AG04450 (cell line): ENCODE measurements at regions not wholly inside any gene's neighbourhood (a gene's known extent, or its start where the extent isn't known, plus 50 kb on each side); places are given as distances from the start of the nearest gene placed in this dataset.

Experiments
- CTCF ChIA-PET: fragments of 300-600, 350-600 bp; formaldehyde crosslinking; extraction: SDS; loops from one replicate; lab custom pipeline; 2022; ENCODE audit warnings: antibody characterized with exemption, inconsistent platforms; lab: Charles Lee
- POLR2A ChIA-PET: fragments of 350-600 bp; formaldehyde crosslinking; extraction: SDS; loops from one replicate; lab custom pipeline; 2021; ENCODE audit warnings: antibody characterized with exemption, inconsistent platforms; lab: Yijun Ruan, JAX
- DNase-seq: peaks from one replicate; pipeline ENCODE4 v3.0.0-alpha.2; 2011; ENCODE audit warnings: low read depth, low spot score
- H3K27ac ChIP-seq: one replicate; pipeline ENCODE4 v1.5.1; 2012; ENCODE audit warnings: low read depth, low read length, control low read depth
- H3K27me3 ChIP-seq: one replicate; pipeline ENCODE4 v1.6.0; 2012; ENCODE audit warnings: low read length; ENCODE audit not compliant: control insufficient read depth, insufficient read depth
- H3K4me3 ChIP-seq: 2 replicates; pipeline ENCODE4 v1.5.1; 2011; ENCODE audit warnings: mild to moderate bottlenecking, low read depth, low read length, control low read depth
- H3K9me3 ChIP-seq: 2 replicates; pipeline ENCODE4 v1.5.1; 2012; ENCODE audit warnings: low read length; ENCODE audit not compliant: control insufficient read depth, insufficient read depth
- TF ChIP-seq, protein P1 (sequence below): IDR thresholded peaks from 2 replicates; pipeline ENCODE4 v1.5.1; 2011; ENCODE audit warnings: low read depth, low read length, control low read depth, inconsistent platforms

DNA sequence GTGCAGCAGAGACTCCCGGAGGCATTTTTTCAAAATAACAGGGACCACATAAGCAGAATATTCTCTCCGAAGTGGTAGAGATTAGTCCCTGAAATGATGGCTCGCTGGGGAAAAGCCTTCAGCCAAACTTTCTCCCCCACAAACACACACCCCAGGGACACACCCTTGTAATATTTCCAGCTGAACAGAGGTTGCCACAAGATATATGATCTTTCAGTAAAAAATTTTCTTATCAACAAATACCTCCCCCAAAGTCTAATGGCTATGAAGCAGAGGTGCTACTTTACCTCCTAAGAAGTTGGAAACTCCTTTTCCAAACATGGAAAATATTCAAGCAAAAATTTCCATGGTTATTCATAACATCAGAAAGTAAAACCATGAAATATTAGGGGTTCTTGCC lies 190.2 kb upstream of the PALMD start:
- TF ChIP-seq, protein P1, sequence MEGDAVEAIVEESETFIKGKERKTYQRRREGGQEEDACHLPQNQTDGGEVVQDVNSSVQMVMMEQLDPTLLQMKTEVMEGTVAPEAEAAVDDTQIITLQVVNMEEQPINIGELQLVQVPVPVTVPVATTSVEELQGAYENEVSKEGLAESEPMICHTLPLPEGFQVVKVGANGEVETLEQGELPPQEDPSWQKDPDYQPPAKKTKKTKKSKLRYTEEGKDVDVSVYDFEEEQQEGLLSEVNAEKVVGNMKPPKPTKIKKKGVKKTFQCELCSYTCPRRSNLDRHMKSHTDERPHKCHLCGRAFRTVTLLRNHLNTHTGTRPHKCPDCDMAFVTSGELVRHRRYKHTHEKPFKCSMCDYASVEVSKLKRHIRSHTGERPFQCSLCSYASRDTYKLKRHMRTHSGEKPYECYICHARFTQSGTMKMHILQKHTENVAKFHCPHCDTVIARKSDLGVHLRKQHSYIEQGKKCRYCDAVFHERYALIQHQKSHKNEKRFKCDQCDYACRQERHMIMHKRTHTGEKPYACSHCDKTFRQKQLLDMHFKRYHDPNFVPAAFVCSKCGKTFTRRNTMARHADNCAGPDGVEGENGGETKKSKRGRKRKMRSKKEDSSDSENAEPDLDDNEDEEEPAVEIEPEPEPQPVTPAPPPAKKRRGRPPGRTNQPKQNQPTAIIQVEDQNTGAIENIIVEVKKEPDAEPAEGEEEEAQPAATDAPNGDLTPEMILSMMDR, result no peak
- Histone ChIP-seq H3K27me3 (no peaks in the 10 kb centered on the region), H3K4me3 (no peak overlapping the region), H3K27ac (no peak overlapping the region), H3K9me3 (no peaks in the 10 kb centered on the region)
- ChIA-PET CTCF (no interaction called here), POLR2A (no interaction called here)
- no peak for DNase-seq

DNA sequence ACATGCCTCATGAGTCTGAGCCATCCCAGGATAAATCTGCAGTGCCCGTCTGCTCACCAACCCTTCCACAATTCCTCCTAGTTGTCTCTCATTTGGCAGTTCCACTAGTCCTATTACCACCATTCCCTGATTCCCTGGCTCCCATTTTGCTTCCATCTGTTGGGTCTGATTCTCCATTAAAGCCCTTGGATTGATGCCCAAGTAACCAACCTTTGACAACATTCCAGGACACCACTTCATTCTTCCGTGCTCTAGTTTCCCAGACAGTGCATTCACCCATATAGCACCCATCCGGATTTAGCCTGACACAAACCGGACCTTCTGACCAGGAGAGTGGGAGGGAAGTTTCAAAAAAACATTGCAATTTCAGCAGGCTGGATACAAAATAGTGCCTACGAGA lies 189.4 kb upstream of the PALMD start:
- TF ChIP-seq, protein P1, result no peak
- Histone ChIP-seq H3K27ac (no peak overlapping the region), H3K9me3 (no peaks in the 10 kb centered on the region), H3K4me3 (no peak overlapping the region), H3K27me3 (no peaks in the 10 kb centered on the region)
- ChIA-PET CTCF (no interaction called here), POLR2A (no interaction called here)
- DNase-seq, result no peak

DNA sequence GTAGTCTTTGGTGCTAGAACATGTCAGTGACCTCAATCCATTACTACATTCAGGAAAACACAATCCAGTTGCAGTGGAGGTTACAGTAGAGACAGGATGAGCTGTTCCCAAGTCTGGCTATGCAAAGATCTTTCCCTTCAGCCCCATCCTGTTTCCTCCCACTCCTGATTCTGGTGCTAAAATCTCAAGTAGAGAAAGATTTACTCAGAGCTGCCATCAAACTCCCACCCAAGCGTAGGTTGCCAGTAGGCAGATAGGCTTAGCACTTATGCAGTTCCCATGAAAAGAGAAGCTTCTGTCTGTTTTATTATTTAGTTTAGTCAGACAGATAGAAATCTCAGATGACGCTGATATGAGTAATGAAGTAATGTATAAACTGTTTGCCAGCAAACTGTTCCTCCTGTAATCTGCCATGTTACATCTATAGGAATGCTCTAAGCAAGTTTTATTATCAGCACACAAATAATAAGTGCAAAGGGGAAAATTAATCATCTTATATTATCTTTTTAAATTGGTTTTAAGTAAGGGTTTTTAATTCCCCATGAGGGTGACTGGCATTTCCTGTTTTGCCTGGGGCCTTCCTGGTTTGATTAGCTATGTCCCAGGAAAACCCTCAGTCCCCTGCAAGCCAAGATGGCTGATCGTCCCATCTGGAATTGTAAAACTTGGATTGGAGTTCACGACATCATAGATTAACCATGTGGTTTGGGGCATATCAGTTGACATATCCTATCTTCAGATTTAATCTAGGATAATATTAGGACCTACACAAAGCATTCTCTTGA lies 188.3 kb upstream of the PALMD start:
- no peaks in the 10 kb centered on the region for H3K27me3 ChIP-seq
- TF ChIP-seq, protein P1, result no peak
- H3K27ac ChIP-seq, result no peak overlapping the region
- CTCF ChIA-PET, result interaction anchor here (0.7 to 1.0 kb wide), 3 partner anchors 11 to 250 kb away, joined by 3 to 5 read pairs (median 3); no protein-coding TSS in a partner anchor
- POLR2A ChIA-PET, result no interaction called here
- no peaks in the 10 kb centered on the region for H3K9me3 ChIP-seq
- H3K4me3 ChIP-seq, result no peak overlapping the region
- no peak for DNase-seq

DNA sequence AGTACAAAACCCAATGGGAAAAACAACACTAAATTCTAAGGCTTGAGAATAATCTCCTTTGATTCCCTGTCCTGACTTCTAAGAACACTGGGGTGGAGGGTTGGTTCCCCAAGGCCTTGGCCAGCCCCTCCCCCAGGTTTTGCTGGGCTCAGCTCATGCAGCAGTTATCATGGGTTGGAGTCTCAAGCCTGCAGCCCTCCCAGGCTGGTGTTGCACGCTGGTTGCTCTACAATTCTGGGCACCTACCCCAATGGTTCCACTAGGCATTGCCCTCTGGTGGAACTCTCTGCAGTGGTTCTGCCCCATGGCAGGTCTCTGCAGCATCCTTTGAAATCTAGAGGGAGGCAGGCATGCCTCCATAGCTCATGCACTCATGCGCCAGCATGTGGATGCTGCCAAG lies 184.4 kb upstream of the PALMD start:
- no peaks in the 10 kb centered on the region for H3K9me3 ChIP-seq

DNA sequence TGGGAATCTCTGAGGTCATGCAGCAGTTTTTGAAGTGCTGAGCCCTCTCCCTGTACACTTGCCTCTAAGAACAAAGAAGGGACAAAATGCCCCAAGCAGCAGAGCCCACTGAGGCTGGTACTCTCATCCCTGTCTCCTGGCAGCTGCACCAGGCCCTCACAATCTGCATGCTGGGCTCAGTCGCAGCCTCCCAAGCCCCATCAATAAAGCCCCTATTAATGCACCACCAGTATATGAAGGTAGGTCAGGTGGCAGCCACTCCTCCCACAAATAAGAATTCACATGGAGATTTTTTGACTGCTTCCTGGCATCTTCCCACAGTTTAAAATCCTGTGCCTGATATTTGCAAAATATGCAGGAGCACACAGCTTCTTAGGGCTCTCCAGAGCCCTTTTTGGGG lies 181.2 kb upstream of the PALMD start:
- POLR2A ChIA-PET, result no interaction called here
- no peak for DNase-seq
- Histone ChIP-seq H3K4me3 (no peak overlapping the region), H3K27me3 (no peaks in the 10 kb centered on the region), H3K9me3 (no peaks in the 10 kb centered on the region), H3K27ac (no peak overlapping the region)
- CTCF ChIA-PET, result interaction anchor here (0.7 to 0.8 kb wide), 2 partner anchors 17 to 23 kb away, joined by 3 read pairs; no protein-coding TSS in a partner anchor
- TF ChIP-seq, protein P1, result no peak

More for the DNA sequence above, 184.4 kb upstream of the PALMD start:
- CTCF ChIA-PET, result no interaction called here
- POLR2A ChIA-PET, result no interaction called here
- Histone ChIP-seq H3K27ac (no peak overlapping the region), H3K27me3 (no peaks in the 10 kb centered on the region), H3K4me3 (no peak overlapping the region)
- TF ChIP-seq, protein P1, result no peak
- DNase-seq, result no peak
